Stimulated activated CD4-positive, alpha-beta T cell treated with anti-CD3 and anti-CD28 coated beads, Interleukin-4, amount 100 ng/mL, for 48 hours (primary cell): ENCODE measurements at regions not wholly inside any gene's neighbourhood (a gene's known extent, or its start where the extent isn't known, plus 50 kb on each side); places are given as distances from the start of the nearest gene placed in this dataset.
"Not testable (repeated sequence)": the region's sequence is repeated elsewhere in the genome, so short reads cannot be mapped to it uniquely, and the experiment has no call there.

Experiments
- DNase-seq, 2 donors: peaks; one replicate each; pipeline ENCODE4 v3.0.0-alpha.2; 2020; ENCODE audit warnings: low read depth in 2 of 2

DNA sequence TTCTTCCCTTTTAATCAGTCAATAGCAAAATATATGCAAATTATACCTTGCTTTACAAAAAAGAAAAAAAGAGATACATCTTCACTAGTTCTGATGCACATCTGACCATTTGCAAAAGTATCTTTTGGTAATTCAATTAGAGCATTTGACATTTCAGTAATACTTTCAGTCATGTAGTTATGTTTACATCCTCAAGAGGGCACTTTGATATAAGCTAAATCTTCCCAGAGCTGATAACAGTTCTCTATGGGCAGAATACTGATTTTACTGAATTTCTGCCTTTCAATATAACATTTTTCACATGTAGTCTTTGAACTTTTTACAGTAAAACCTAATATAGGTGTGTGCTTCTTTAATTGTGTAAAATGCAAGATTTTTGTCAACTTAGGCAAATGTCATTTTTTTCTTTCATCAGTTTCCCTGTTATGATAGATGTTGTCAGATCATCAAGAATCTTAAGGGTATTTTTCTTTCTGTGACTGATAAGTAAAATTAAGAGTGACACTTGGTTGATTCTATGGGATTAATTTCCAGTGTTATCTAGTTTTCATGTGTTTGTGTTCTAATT, 703.5 kb upstream of the SEMA3D start:
- DNase-seq = no peak

DNA sequence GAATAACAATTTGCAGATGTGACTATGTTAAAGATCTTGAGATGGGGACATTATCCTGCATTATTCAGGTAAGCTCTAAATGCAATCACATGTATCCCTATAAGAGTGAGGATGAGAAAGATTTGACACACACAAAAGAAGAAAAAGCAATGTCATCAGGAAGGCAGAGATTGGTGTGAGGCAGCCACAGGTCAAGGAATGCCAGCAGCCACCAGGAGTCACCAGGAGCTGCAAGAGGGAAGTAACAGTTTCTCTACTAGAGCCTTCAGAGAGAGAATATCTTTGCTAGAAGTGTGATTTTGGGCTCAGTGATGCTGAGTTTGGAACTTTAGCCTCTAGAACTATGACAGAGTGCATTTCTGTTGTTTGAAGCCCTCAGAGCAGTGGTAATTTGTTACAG, 700.3 kb upstream of the SEMA3D start:
- no peak for DNase-seq

DNA sequence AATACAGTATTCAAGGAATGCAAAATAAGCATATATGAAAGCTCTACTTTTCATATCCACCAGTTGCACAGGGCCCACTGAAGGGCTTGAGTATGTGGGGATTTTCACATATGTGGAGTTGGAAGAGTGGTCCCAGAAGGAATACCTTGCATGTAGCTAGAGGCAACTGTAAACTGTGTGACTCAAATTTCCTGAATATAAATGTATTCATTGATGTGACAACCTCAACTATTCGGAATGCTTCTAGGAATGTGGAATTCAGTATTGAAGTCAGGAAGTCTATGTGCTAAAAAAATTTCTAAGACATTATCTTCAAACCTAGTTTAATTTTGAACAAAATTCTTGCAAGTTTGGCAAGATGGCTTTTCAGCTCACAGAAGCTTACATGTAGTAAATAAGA, 695.5 kb upstream of the SEMA3D start:
- DNase-seq = no peak

DNA sequence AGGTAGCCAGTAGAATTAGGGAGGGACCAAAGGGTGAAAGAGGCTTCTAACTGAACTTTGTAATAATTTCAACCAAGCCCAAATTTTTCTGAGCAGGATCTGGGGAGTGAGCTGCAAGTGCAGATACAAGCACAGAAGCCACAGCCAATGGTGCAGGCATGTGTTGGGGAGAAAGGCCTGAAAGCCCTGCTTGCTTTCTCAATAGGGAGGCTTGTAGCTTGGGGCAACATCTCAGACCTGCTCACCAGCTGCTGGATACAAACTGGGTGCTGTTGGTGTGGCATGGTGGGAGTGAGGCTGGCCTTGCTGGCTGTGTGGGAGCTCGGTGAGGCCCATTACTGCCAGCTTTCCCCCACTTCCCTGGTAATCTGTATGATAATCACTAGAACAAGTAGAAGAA, 688.5 kb upstream of the SEMA3D start:
- no peak for DNase-seq

DNA sequence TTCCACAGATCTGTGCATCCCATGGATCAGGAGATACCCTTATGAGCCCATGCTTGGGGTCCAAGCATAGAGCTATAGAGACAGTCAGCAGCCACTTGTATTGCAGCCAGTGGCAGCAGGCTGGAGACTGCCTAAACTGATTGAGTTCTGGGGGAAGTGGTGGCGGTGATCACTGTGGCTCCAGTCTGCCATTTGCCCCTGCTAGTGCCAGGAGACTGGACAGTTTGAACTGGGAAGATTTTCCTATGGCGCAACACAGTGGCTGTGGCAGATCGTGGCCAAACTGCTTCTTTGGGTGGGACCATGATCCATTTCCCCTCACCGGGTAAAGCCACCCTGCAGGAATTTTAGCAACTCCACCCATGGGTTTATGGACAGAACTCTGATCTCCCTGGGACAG, 679.7 kb upstream of the SEMA3D start:
- no peak for DNase-seq

DNA sequence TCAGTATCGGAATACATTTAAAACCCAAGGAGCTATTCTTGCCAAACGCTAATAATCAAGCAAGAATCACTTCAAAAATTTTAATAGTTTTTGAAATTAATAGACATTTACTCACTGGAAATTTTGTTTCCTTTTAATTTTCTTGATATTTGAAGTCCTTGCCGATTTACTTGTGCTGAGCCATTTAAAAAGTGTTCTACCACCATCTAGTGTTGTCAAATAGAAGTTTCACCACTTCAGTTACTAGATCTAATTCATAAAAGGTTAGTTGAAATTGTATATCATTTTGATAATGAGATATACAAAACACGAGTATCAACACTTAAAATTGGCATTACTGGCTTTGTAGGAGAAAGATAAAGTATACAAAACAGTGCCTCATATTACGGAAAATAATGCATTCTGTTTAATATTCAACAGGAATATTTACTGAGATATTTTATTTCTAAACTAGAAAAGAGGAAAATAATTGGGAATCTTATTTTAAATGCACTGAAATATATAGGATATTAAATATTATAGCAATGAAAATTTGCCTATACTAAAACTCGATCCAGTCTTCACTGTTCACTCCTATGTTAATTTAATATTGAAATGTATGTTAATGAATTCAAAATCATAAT, 664.8 kb upstream of the SEMA3D start:
- no peak for DNase-seq

DNA sequence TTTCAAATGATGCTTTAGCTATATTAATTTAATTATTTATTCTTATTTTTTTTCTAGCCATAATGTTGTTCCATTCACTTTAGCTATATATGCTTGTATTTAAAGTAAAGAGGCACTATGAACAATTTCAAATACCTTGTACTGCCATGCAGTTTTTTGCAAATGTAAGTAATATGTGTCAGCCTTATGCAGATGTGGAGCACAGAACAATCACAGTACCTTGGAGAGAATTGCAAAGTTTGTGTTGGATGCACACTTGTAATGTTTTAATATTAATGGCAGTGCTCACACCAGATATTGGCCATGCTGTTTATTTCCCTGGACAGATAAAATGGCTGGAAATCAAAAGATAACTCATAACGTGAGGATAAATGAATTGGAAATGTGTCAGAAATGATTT, 663.5 kb upstream of the SEMA3D start:
- no peak for DNase-seq

DNA sequence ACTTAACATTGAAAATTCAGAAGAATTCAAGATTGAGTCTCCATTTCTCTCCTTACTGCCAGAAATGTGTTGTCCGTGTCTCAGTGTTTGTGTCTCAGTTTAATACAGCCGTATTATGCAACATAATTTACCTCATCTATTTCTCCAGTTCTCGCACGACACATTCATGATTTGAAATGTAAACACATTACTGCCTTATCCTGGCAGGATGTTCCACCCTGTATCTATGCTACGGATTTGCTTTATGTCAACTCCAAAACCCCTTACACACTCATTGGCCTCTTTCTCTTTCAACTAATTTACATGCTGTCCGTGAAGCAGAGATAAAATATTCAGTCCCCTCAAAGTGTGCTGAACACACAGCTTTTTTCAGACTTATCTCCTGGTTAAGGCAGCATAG, 653.7 kb upstream of the SEMA3D start:
- no peak for DNase-seq

DNA sequence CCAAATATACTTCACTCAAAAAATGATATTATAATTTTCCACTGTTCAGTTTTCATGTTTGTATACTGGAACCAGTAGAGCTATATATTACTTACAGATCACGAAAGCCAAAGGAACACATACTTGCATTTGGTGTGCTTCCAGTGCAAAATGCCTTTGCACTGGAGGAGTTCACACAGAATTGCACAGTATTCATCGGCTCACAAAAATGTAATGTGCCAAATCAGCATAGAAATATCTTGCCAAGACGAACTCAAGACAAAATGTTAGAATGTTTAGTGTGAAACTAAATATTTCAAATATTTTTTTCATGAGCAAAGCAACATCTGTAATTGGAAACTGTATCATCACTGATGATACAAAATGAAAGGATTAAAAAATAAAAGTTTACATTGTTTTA, 646.2 kb upstream of the SEMA3D start:
- no peak for DNase-seq

DNA sequence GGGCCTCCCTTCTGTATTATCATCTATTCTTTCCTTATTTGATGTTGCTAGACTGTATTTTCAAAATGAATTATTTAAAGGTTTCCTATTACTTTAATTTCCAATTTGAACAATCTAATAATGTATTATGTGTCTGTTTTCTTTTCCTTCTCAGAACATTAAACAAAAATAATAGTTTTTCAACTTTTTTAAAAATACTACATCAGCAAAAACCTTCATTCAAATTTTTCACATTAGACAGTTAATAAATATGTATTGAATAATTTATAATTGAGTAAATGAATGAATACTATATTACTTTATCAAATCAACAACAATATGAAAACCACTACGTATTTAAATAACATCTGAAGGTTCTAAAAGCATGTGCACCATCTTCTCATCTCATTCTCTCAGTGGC, 644.1 kb upstream of the SEMA3D start:
- DNase-seq = no peak

DNA sequence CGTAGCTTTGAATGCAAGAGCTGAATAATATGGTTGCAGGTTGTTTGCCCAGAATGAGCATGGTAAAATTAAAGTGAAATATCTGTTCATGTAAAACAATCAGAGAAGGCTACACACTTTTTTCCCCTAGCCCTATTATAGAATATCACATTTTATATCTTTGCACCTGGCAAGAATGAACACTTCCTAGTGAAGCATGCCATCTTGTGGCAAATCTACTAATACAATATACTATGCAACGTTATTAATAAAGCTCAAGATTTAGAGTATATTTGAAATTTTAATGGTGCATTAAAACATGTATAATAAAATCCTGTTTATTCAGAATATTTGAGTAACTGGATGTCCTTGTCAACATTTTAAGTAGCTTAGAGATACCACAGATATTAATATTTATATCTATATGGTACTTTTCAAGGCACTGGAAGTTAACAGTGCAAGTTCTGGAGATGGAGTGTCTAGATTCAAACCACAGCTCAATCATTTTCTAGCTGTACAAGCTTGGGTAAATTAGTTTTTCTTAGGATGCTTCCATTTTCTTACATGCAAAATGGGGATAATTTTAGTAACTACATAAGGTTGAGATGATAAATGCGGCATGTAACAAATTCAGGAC, 643.1 kb upstream of the SEMA3D start:
- no peak for DNase-seq

DNA sequence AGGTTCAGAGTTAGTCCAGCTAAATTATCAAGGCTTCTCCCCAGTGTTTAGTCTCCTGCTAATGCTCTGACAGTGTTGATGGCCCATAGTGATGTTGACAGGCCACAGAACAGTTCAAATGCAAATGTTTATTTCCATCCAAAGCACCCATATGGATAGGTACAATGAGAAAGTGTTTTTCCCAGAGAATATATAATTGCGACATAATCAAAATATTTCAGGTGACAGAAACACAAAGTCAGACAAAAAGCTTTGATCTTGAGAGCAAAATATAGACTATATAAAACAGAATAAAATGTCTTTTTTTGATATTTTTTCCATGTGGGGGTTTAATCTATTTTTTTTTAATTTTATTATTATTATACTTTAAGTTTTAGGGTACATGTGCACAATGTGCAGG, 642.3 kb upstream of the SEMA3D start:
- DNase-seq = no peak

DNA sequence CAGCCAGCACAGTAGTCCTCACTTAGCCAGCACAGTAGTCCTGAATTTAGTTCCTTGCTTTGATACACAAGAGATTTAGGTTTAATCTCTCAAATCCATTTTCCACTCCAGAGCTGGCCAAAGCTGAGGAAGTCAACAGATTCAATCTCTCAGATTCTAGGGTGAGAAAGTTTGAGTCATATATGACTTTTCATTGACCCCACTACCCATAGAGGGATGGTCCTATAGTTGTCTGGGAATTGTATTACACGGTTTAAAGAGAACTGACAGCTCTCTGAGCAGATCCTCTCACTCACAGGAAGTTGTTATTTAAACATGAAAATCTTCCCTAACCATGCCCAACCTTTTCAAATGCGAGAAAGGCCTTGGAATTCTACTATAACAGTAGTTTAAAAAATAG, 641.8 kb upstream of the SEMA3D start:
- no peak for DNase-seq

DNA sequence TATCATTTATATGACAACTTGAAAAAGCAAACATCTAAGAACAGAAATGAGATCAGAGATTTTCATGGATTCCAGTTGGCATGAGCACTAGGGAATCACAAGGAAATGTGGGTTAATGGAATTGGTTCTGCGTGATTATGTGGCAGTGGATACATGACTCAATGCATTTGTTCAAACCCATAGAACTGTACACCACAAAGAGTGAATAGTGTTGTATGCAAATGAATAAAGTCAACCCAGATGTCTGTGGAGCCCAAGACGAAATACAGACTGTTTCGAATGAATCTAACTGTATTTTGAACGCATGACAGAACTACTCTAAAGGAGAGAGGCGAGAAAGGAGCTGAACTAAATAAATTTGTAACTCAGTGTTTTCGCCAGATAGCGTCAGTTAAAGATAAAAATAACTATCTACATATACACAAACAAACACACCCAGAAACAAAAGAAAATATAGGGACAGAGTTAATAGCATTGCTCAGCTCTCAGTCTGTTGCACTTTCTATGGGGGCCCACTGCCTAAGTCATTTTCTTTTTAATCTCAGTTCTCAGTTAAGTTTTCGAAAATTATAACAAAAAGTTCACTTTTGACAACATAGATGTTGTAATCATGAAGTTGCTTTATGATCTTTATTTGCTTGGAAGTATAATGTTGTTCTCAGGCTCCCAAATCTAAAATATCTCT, 636.7 kb upstream of the SEMA3D start:
- no peak for DNase-seq

DNA sequence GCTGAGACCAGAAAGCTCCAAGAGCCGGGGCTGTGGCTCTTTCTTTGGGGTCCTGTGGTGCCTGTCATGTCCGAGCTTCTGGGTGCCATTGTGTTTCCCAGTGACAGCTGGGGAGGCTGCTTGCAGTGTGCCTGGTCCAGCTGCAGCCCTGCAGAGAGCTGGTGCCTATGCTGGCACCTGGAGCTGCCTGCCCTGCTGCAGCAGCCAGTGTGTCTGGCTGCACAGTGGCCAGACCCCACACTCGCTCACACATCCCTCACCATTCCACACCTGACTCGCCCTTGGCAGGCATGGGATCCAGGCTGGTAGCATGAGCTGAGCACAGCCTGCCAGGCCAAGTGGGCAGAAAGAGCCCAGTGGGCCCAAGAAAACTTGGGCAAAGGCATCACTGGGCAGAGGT, 635.1 kb upstream of the SEMA3D start:
- DNase-seq = no peak

DNA sequence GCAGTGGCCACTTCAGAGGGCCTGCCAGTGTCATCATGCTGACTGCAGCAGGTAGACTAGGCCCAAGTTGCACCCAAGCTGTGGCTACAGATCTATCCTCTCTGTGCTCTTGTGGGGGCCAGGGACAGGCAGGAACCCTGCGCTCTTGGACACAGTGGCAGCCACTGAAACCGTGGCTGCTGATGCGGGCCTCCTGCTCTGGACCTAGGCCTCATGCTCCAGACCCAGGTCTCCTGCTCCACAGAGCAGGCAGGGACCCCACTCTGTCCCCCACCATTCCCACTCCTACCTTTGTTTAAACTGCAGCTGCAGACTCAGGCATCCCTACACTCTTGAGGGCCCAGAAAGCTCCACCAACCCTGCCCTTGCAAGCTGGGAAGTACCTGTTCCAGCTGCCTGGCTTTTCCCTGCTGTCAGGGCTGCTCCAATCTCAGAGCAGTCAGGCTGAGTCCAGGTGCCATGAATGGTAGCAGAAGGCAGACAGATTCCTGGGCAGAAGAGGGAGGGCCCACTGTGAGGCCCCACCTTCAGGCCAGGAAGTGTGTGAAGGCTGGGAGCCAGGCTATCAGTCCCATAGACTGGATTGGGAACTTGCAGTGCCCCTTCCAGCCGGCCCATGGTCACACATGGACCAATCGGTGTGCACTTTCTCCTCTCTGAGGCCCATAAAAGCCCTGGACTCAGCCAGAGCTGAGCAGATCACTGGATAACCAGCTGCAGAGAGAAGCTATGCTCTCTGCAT, 634.0 kb upstream of the SEMA3D start:
- no peak for DNase-seq

DNA sequence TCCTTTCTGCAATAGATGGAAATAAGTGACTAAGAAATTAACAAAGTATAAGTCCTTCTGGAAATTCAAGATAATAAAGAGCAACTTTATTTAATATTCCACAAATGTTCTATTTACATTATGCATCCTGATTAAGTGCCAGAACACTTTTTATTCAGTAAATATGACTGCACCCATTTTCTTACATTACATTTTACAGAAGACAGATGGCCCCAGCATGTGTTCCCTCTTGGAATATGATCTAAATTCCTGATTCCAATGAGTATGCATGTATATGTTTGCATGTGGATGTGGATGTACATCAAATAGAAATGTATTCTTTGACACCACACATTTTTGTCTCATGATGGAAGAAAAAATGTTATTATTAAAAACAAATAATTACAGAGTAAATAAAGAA, 628.7 kb upstream of the SEMA3D start:
- DNase-seq = no peak

DNA sequence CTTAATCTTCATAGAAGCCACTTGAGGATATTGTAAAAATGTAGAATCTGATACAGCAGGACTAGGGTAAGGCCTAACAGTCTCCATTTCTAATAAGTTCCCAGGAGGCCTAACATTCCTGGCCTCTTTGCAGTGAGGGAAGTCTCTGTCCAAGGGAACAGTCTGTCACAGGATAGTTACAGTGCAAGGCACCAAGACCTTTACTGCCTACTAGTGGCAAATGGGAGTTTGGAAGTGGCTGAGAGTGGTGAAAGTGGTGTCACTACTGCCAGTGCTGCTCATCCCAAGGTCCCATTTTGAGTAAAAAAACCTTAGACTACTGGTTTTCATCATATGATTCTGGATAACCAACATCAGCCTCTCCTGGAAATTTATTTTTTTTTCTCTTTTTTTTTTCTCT, 619.5 kb upstream of the SEMA3D start:
- no peak for DNase-seq

DNA sequence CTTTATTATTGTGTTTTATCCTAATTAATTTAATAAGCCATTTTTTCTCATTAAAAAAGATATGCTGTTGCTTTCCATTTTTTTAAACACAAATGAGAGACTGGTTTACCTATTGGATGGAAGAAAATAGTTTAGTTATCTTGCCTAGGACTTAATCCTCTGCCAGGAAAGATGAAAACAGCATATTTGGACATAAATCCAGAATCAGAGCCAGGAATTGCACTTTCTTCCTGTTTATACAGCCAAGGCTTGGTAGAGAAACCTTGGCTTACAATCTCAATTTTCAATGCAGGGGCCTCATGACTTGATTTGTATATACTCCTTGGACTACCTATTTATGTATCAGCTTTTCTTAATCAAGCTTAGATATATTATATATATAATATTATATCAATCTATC, 618.8 kb upstream of the SEMA3D start:
- no peak for DNase-seq

DNA sequence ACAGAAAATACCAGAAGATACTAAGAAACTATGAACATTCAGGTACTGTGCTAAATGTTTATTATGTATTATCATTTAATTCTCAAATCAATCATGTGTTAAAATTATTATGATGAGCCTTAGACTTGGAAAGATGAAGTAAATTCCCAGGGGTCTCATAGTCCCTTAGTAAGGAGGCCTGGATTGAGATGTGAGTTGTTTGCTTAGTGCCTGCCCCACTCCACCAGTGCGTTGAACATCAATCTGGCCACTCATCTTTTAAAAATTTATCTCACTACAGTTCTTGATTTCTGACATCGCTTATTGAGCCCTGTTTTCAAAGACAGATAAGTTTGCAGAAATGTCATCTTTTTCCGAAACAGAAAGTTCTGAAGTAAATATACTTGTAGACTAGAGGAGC, 618.4 kb upstream of the SEMA3D start:
- DNase-seq = no peak

DNA sequence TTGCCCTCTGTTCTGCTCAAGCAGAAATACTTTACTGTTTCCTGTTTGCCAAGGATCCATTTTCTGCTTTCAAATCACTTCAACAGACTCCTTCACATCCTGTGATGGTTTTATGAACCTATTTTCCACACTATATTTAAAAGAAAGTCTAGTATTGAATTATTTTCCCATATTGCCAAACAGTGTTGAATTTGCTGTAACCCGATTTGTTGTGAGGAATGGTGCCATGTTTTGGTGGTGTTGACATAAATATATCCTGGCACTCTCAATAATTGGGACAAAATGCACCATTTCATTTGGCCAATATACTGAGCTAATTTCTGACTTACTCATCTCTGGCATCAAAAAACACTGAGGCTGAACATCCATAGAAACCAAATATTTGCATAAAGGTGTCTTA, 615.4 kb upstream of the SEMA3D start:
- no peak for DNase-seq

DNA sequence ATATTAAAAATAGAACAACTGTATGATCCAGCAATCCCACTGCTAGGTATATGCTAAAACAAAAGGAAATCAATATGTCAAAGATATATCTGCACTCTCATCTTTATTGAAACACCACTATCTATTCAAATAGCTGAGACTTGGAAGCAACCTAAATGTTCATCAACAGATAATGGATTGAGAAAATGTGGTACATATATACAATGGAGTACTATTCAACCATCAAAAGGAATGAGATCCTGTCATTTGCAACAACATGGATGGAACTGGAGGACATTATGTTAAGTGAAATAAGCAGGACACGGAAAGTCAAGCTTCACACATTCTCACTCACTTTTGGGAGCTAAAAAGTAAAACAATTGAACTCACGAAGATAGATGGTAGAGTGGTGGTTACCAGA, 610.1 kb upstream of the SEMA3D start:
- no peak for DNase-seq

DNA sequence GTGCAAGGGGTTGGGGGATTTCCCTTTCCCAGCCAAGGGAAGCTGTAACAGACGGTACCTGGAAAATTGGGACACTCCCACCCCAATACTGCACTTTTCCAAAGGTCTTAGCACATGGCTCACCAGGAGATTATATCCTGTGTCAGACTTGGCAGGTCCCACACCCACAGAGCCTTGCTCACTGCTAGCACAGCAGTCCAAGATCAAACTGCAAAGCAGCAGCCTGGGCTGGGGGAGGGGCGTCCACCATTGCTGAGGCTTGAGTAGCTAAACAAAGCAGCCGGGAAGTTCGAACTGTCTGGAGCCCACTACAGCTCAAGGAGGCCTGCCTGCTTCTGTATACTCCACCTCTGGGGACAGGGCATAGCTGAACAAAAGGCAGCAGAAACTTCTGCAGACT, 604.2 kb upstream of the SEMA3D start:
- not testable (repeated sequence) for DNase-seq
